ENCODE measurements at regions not wholly inside any gene's neighbourhood (a gene's known extent, or its start where the extent isn't known, plus 50 kb on each side); places are given as distances from the start of the nearest gene placed in this dataset.
A peak's percentile ranks its signal among the peaks of the same experiment; 100 is the strongest.

DNA sequence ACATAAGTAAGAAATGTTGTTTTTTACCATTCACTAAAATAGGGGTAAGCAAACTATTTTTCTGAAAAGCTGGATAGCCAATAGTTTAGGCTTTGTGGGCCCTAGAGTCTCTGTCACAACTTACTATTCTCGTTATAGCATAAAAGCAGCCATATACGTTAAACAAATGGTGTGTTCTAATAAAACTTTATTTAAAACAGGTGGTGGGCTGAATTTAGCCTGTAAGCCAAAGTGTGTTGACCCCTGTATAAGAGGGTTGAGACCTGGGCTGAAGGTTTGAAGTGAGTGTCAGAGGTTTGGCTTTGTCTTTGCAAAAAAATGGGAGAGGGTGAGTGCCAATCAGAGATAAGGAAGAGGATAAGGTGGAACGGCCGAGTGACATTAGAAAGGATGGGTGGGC, 197.2 kb downstream of the RNF144B start:
- TF ChIP-seq CTCF (IDR thresholded peaks at IDR 0.05; ENCODE audit: control extremely low read depth, extremely low read depth, low read depth, missing control alignments) = no peak
- CTCF ChIA-PET = interaction anchor here (1.4 to 1.5 kb wide), 2 partner anchors 11 to 23 kb away, joined by 3 to 4 read pairs; no protein-coding TSS in a partner anchor
- no peak for DNase-seq (ENCODE audit: extremely low spot score)
- POLR2A ChIA-PET = no interaction called here

DNA sequence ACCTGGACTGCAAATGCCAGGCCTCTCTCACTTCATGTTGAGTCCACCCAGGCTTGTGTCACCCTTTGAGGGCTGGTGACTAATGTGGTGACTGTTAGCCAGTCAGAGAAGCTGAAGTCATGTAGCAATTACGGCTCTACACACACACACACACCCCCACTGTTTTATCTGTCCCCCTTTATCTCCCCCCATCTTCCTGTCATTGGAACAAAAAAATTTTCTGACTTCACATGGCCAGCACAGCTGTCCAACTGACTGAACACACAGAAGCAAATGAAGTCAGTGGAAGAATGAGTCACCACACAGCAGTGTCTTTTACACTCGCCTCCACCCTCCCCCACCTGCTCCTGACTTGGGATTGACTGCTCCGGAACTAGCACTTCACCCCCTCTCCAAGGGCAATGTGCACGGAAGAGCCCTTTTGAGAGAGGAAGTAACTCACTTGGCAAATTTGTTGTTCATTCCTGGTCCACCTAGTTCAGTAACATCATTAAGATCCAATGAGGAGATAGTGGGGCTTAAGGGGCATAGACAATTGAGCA, 198.0 kb downstream of the RNF144B start:
- no peak for TF ChIP-seq CTCF (IDR thresholded peaks at IDR 0.05; ENCODE audit: control extremely low read depth, extremely low read depth, low read depth, missing control alignments)
- CTCF ChIA-PET = interaction anchor here (1.4 kb wide), 1 partner anchor 10 kb away, joined by 3 read pairs; no protein-coding TSS in a partner anchor
- DNase-seq (ENCODE audit: extremely low spot score) = no peak
- POLR2A ChIA-PET = no interaction called here

- no peak for DNase-seq (ENCODE audit: extremely low spot score)
- POLR2A ChIA-PET = no interaction called here
- CTCF ChIA-PET = no interaction called here
- no peak for TF ChIP-seq CTCF (IDR thresholded peaks at IDR 0.05; ENCODE audit: control extremely low read depth, extremely low read depth, low read depth, missing control alignments)
Observed at GRCh38 chr6:18586133-18586532, 199.0 kb downstream of the RNF144B start.

GRCh38 chr6:18595774-18596530, 208.8 kb downstream of the RNF144B start:
- DNase-seq (ENCODE audit: extremely low spot score) = peak; percentile 37
- CTCF ChIA-PET = interaction anchor here (0.7 to 2.9 kb wide), 14 partner anchors 10 to 1530 kb away, joined by 3 to 14 read pairs (median 3); no protein-coding TSS in a partner anchor

DNA sequence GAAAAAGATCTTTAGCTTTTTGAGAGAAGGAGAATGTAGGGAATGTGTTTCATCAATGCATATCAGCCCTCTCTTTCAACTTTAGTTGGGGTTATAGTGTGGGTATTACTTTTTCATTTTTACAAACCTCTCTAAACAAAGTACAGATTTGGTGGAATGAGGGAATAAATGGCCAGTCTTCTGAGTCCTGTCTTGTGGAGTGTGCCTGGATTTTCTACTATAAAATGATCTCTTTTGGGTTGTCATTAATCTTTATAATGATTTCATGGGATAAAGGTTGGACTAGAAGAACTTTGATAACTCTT, 209.3 kb downstream of the RNF144B start:
- TF ChIP-seq CTCF (IDR thresholded peaks at IDR 0.05; ENCODE audit: control extremely low read depth, extremely low read depth, low read depth, missing control alignments) = no peak
- POLR2A ChIA-PET = no interaction called here
- CTCF ChIA-PET = interaction anchor here (1.1 to 2.9 kb wide), 8 partner anchors 10 to 1530 kb away, joined by 3 to 14 read pairs (median 4); no protein-coding TSS in a partner anchor
- no peak for DNase-seq (ENCODE audit: extremely low spot score)

More at GRCh38 chr6:18595774-18596530, 208.8 kb downstream of the RNF144B start:
- peak; percentile 86 for TF ChIP-seq CTCF (IDR thresholded peaks at IDR 0.05; ENCODE audit: control extremely low read depth, extremely low read depth, low read depth, missing control alignments)
- POLR2A ChIA-PET = no interaction called here

GRCh38 chr6:18598551-18599264, 211.6 kb downstream of the RNF144B start:
- TF ChIP-seq CTCF (IDR thresholded peaks at IDR 0.05; ENCODE audit: control extremely low read depth, extremely low read depth, low read depth, missing control alignments) = no peak
- CTCF ChIA-PET = interaction anchor here (1.0 kb wide), 1 partner anchor 20 kb away, joined by 3 read pairs; no protein-coding TSS in a partner anchor
- POLR2A ChIA-PET = no interaction called here
- no peak for DNase-seq (ENCODE audit: extremely low spot score)
